GM12875 (cell line): ENCODE measurements at regions not wholly inside any gene's neighbourhood (a gene's known extent, or its start where the extent isn't known, plus 50 kb on each side); places are given as distances from the start of the nearest gene placed in this dataset.
"Not testable (repeated sequence)": the region's sequence is repeated elsewhere in the genome, so short reads cannot be mapped to it uniquely, and the experiment has no call there.

ENCODE experiments used
- H3K4me3 ChIP-seq: one replicate; pipeline ENCODE4 v1.5.1; 2011; ENCODE audit warnings: low read depth, low read length, control low read depth
- TF ChIP-seq, protein P1 (sequence below): IDR thresholded peaks from 2 replicates; pipeline ENCODE4 v1.5.1; 2011; ENCODE audit warnings: low read depth, mild to moderate bottlenecking, control low read depth, inconsistent platforms, low read length, moderate library complexity, borderline replicate concordance; ENCODE audit not compliant: insufficient read depth

DNA sequence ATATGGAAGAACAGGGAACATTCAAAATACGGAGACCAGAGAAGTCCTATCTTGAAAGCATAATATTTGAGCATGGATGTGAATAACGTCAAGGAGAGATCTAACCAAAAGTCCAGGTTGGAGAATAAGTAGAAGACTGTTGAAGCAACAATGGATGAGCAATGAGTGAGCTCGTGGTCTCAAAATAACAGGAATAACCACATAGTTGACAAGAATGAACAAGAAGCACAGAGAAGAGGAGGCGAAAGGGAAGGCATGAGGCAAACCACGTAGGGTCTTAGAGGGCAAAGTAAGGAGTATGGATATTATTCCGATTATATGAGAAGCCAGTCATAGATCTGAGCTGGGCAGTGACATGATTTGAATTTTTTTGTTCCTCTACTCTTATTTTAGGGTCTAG, 710.2 kb downstream of the BRINP1 start:
- TF ChIP-seq, protein P1, sequence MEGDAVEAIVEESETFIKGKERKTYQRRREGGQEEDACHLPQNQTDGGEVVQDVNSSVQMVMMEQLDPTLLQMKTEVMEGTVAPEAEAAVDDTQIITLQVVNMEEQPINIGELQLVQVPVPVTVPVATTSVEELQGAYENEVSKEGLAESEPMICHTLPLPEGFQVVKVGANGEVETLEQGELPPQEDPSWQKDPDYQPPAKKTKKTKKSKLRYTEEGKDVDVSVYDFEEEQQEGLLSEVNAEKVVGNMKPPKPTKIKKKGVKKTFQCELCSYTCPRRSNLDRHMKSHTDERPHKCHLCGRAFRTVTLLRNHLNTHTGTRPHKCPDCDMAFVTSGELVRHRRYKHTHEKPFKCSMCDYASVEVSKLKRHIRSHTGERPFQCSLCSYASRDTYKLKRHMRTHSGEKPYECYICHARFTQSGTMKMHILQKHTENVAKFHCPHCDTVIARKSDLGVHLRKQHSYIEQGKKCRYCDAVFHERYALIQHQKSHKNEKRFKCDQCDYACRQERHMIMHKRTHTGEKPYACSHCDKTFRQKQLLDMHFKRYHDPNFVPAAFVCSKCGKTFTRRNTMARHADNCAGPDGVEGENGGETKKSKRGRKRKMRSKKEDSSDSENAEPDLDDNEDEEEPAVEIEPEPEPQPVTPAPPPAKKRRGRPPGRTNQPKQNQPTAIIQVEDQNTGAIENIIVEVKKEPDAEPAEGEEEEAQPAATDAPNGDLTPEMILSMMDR: no peak
- no peak overlapping the region for H3K4me3 ChIP-seq

DNA sequence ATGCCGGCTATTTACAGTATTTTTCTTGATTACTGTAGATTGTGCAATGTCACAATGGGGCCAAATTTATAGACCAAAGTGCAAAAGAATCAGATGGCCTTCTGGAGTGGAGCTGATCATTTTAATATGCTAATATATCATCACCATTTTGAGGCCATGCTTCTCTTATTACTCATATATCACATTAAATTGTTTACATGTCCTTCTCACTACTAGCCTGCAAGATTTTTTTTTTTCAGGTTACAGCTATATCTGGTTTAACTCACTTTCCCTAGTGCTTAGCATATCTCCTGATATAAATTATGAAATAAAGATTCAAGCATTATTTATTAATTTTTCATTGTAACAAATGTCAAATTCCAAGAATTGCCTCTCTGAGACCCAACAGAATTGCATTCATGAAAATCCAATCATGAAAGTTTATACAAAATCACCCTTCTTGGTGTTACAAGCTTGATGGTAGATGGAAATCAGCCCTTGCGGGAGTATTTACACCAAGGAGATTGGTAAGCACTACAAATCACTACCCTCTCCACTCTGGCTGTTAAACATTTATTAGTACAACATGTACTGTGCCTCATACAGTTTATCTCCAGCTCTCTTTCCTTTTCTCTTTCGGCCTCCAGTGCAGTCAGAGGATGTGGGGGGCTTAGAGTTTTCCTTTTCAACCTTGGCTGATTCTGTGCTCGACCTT, 703.9 kb downstream of the BRINP1 start:
- H3K4me3 ChIP-seq: no peak overlapping the region
- TF ChIP-seq, protein P1: no peak

DNA sequence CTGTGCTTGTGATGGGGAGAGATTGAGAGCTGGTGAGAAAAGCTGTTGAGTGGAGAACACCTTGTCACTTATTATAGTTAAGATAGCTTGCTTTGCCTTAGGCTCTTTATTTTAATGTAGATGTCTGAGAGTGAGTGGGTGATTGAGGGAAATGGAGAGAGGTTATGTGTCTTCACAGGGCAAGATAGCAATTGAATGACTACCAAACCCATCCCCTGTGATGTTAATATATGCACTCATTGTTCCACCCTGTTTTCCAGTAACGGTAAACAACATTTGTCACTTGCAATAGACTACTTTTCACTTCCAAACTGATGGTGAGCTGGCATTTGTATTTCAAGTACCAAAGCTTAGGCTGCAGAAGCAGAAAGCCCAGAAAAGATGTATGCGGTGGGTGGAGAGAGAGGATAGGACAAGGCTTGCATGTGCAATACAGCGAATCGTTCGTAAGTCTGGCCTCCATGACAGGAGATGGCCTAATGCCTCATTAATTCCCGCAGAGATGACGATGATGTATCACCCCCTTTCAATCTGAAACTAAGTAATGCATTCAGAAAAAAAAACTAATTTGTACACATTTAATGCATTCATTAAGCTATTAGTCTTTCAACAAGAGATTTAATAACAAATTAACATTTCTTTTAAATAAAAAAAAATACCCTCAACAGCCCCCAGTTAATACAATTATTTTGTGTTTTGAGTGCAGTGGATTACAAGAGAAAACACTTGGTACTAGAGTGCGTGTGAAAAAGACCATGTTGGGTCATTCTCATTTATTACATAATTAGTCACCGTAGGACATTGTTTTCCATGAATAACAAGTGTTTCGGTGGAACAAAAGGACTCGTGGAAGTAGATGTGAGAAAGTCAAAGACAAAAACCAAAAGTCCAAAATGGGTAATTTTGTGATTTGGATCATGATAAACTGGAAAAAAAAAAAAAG, 699.0 kb downstream of the BRINP1 start:
- TF ChIP-seq, protein P1: no peak
- H3K4me3 ChIP-seq: no peak overlapping the region

DNA sequence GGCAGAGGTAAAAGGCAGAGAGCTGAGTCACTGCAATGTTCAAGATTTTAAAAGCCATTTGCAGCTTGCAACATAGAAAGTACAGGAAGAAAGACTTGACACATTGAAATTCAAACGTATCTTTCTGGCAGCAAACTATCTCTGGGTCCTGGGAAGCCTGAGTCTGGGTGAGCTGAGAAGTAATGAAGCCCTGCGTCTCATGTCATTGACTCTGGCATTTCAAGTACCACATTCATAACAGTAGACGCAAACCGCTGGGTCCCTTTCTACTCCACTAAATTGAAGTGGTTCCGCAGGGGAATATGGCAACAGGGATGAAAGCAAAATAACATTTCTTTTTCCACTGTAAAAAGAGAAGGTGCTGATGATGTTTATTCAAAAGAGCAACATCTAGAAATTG, 694.3 kb downstream of the BRINP1 start:
- no peak overlapping the region for H3K4me3 ChIP-seq
- TF ChIP-seq, protein P1: no peak

DNA sequence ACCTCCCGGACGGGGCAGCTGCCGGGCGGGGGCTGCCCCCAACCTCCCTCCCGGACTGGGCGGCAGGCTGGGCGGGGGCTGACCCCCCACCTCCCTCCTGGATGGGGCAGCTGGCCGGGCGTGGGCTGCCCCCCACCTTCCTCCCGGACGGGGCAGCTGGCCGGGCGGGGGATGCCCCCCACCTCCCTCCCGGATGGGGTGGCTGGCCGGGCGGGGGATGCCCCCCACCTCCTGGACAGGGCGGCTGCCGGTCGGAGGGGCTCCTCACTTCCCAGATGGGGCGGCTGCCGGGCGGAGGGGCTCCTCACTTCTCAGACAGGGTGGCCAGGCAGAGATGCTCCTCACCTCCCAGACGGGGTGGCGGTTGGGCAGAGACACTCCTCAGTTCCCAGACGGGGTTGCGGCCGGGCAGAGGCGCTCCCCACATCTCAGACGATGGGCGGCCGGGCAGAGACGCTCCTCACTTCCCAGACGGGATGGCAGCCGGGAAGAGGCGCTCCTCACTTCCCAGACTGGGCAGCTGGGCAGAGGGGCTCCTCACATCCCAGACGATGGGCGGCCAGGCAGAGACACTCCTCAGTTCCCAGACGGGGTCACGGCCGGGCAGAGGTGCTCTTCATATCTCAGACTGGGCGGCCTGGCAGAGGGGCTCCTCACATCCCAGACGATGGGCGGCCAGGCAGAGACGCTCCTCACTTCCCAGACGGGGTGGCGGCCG, 691.1 kb downstream of the BRINP1 start:
- H3K4me3 ChIP-seq: not testable (repeated sequence)

DNA sequence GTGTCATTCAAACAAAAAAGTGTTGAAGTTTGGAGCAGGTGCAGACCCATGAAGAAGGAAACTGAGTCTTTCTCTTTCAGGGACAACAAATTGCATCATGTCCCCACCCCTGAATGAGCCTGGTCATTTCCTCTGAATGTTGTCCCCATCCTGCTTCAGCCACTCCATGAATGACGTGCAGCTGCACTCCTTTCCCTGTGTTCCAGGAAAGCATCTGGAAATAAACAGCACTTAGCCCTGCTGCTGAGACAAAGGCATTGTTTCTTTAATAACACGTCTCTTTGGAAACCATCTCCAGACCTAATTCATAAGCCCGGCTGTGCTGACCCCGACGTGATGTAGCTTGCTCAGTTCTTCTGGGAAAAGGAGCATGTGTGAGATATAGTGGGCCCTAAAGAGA, 682.3 kb downstream of the BRINP1 start:
- no peak overlapping the region for H3K4me3 ChIP-seq
- TF ChIP-seq, protein P1: no peak

DNA sequence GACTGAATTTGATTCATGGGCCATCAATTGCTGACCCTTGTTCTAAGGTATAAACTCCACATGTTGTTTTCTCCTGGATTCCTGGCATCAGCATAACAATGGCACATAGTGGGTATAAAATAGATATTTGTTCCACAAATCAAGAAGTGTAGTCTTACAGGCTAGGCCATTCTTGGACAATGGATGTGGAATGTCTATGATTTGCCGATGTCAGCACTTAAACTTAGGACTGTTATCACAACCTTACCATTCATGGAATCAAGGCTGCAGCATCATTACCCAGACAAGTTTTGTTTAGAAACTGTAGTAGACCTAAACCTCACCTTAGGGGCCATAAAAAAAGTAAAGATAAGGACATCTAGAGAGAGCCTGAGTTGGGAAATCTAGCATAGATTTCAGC, 680.0 kb downstream of the BRINP1 start:
- TF ChIP-seq, protein P1: no peak
- H3K4me3 ChIP-seq: no peak overlapping the region
